IPS-15b (cell line): ENCODE measurements at regions not wholly inside any gene's neighbourhood (a gene's known extent, or its start where the extent isn't known, plus 50 kb on each side); places are given as distances from the start of the nearest gene placed in this dataset.

Experiments used
- H3K27me3 ChIP-seq: one replicate; pipeline ENCODE4 v1.6.1; 2013; ENCODE audit warnings: low read length; ENCODE audit not compliant: control insufficient read depth, insufficient read depth
- H3K36me3 ChIP-seq: one replicate; pipeline ENCODE4 v1.6.1; 2013; ENCODE audit warnings: low read length; ENCODE audit not compliant: control insufficient read depth, insufficient read depth
- H3K4me1 ChIP-seq: one replicate; pipeline ENCODE4 v1.6.1; 2013; ENCODE audit warnings: mild to moderate bottlenecking, low read length; ENCODE audit not compliant: control insufficient read depth, insufficient read depth
- H3K4me3 ChIP-seq: one replicate; pipeline ENCODE4 v1.5.1; 2013; ENCODE audit warnings: low read depth, low read length
- H3K9ac ChIP-seq: one replicate; pipeline ENCODE4 v1.6.1; 2013; ENCODE audit warnings: low read depth, mild to moderate bottlenecking, low read length
- H3K9me3 ChIP-seq: one replicate; pipeline ENCODE4 v1.6.1; 2013; ENCODE audit warnings: mild to moderate bottlenecking, low read length; ENCODE audit not compliant: control insufficient read depth, insufficient read depth

DNA sequence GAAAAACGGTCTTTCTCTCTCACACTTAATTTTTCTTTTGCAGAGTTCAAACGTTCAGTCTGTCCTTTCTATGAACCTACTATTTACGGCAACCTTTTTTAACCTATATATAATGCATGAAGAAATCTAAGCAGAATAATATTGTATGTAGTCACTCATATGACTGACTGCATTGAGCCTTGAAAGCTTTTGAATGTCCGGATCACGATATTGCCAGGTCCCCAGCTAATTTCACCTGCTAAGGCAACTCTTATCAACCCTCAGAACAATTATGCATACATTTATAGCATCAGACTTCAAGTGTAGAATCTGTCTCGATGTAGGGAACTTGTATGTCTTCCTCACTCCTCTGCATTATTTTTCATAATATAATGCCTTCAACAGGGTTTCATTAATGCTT is 1083.8 kb upstream of the KLHL29 start:
- Histone ChIP-seq H3K4me1 (no peaks in the 10 kb centered on the region), H3K4me3 (no peak overlapping the region), H3K9ac (no peak overlapping the region), H3K9me3 (no peaks in the 10 kb centered on the region), H3K27me3 (no peaks in the 10 kb centered on the region), H3K36me3 (no peaks in the 10 kb centered on the region)

DNA sequence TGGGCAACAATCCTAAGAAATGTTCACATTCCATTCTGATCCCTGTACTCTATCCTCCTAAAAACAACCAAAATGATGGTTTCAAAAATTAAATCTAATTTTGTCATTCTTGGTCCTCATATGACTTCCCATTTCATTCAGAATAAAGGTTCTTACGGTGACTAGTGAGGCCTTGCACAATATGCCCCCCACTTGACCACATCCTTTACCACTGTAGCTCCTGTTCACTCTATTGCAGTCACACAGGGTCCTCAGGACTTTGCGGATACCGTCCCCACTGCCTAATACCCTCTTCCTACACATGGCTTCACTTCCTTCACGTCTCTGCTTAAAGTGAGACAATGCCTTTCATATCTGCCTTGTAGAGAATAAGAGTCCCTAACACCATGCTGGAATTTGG is 1058.7 kb upstream of the KLHL29 start:
- Histone ChIP-seq H3K9ac (no peak overlapping the region), H3K9me3 (no peaks in the 10 kb centered on the region), H3K27me3 (no peaks in the 10 kb centered on the region), H3K4me3 (no peak overlapping the region), H3K36me3 (no peaks in the 10 kb centered on the region), H3K4me1 (no peaks in the 10 kb centered on the region)

GRCh38 chr2:22329211-22330154 is 1055.5 kb upstream of the KLHL29 start:
- Histone ChIP-seq H3K9ac (no peak overlapping the region), H3K36me3 (no peaks in the 10 kb centered on the region), H3K9me3 (no peaks in the 10 kb centered on the region), H3K27me3 (no peaks in the 10 kb centered on the region), H3K4me1 (no peaks in the 10 kb centered on the region), H3K4me3 (no peak overlapping the region)

GRCh38 chr2:22336414-22336813 is 1048.6 kb upstream of the KLHL29 start:
- Histone ChIP-seq H3K36me3 (no peaks in the 10 kb centered on the region), H3K9me3 (no peaks in the 10 kb centered on the region), H3K27me3 (no peaks in the 10 kb centered on the region), H3K9ac (no peak overlapping the region), H3K4me3 (no peak overlapping the region), H3K4me1 (no peaks in the 10 kb centered on the region)

DNA sequence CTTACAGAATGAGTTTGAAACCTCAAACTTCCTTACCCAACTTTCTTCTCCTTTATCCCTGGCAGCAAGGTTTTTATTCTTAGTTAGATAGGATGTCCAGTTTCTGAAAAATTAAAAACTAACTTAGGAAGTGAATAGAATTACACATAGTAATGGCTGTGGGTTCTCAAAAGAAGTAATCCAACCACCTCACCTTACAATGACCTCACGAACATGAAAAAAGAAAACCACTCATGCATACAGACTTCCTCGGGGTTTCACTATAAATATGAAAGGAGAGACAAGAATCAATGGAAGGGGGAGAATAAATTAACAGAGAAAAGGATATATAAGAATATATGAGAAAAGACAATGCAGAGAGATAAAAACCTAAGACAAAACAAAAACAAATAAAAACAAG is 1044.3 kb upstream of the KLHL29 start:
- Histone ChIP-seq H3K9ac (no peak overlapping the region), H3K27me3 (no peaks in the 10 kb centered on the region), H3K36me3 (no peaks in the 10 kb centered on the region), H3K9me3 (no peaks in the 10 kb centered on the region), H3K4me1 (no peaks in the 10 kb centered on the region), H3K4me3 (no peak overlapping the region)

DNA sequence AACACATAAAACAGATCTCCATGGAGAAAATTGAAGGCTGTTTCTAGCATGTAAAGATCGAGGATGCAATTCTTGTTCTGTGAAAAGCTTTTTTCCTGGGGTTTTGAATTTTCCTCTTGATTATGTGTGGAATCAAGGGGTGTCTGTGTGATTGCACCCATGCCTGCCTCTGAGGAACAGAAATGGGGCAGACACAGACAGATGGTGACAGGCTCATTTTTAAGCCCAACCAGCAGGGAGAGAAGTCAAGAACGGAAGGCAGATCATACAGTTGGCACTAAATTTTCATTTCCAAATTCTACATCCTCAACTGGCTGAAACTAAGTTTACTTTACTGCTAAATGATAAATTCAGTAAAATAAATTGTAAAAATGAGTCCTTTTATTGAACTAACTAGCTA is 1037.7 kb upstream of the KLHL29 start:
- H3K36me3 ChIP-seq, result no peaks in the 10 kb centered on the region
- H3K27me3 ChIP-seq, result no peaks in the 10 kb centered on the region
- no peak overlapping the region for H3K9ac ChIP-seq
- no peaks in the 10 kb centered on the region for H3K9me3 ChIP-seq
- H3K4me1 ChIP-seq, result no peaks in the 10 kb centered on the region
- H3K4me3 ChIP-seq, result no peak overlapping the region

DNA sequence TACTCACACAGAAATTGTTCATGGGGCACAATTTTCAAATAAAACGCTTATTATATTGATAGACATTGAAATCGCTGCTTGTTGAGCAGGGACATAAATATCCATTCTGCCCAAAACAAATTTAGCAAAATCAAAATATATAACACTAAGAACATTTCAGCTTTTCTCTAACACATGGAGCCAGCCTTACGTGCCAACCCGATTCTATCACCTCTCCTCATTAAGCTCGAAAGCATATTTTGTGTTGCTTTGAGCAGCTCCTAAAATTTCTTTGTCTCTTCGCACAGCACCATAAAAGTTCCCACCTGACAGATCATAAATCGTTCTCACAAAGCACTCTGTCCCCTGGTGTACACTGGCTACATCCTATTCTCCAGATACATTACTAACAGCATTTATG is 1034.4 kb upstream of the KLHL29 start:
- H3K4me1 ChIP-seq, result no peaks in the 10 kb centered on the region
- H3K9me3 ChIP-seq, result no peaks in the 10 kb centered on the region
- no peaks in the 10 kb centered on the region for H3K27me3 ChIP-seq
- H3K36me3 ChIP-seq, result no peaks in the 10 kb centered on the region
- H3K9ac ChIP-seq, result no peak overlapping the region
- no peak overlapping the region for H3K4me3 ChIP-seq

GRCh38 chr2:22355816-22356433 is 1029.1 kb upstream of the KLHL29 start:
- Histone ChIP-seq H3K4me3 (no peak overlapping the region), H3K36me3 (no peaks in the 10 kb centered on the region), H3K9me3 (no peaks in the 10 kb centered on the region), H3K9ac (no peak overlapping the region), H3K4me1 (peaks cover 3% of the 10 kb centered on the region), H3K27me3 (no peaks in the 10 kb centered on the region)

DNA sequence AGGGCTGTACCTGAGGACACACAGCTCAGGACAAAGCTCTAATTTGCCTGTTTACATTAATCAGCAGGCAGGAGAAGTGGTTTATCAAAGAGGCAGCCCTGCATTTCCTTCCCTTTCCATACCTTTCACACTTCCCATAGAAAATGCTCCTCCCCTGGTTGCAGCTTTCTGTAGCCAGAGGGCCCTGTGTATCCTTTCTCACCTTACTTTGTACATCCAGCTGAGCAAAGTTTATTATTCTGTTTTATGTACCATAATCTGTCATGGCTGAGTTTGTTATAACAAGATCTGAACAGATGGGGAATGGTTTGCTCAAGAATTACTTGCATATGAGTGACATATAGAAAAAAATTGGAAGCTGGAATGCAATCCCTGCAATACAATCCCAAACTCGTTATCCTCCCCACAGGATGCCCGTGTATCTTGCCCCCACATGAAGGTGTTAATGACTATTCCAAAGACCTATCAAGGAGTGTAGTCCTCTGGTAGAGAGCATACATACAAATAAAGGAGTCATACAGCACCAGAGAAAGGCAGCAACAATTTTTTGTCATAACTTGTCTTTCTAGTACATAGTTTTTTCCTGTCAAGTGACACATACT is 1025.8 kb upstream of the KLHL29 start:
- no peak overlapping the region for H3K4me3 ChIP-seq
- H3K9ac ChIP-seq, result no peak overlapping the region
- no peaks in the 10 kb centered on the region for H3K36me3 ChIP-seq
- peaks cover 3% of the 10 kb centered on the region for H3K4me1 ChIP-seq
- no peaks in the 10 kb centered on the region for H3K9me3 ChIP-seq
- no peaks in the 10 kb centered on the region for H3K27me3 ChIP-seq

GRCh38 chr2:22360735-22361374 is 1024.1 kb upstream of the KLHL29 start:
- H3K9me3 ChIP-seq, result no peaks in the 10 kb centered on the region
- H3K36me3 ChIP-seq, result no peaks in the 10 kb centered on the region
- no peak overlapping the region for H3K9ac ChIP-seq
- no peaks in the 10 kb centered on the region for H3K27me3 ChIP-seq
- peaks cover 3% of the 10 kb centered on the region for H3K4me1 ChIP-seq
- no peak overlapping the region for H3K4me3 ChIP-seq

- peaks cover 3% of the 10 kb centered on the region for H3K4me1 ChIP-seq
- H3K9me3 ChIP-seq, result no peaks in the 10 kb centered on the region
Measured at GRCh38 chr2:22361571-22361970, 1023.4 kb upstream of the KLHL29 start.

More at GRCh38 chr2:22361571-22361970, 1023.4 kb upstream of the KLHL29 start:
- Histone ChIP-seq H3K4me3 (no peak overlapping the region), H3K9ac (no peak overlapping the region), H3K27me3 (no peaks in the 10 kb centered on the region), H3K36me3 (no peaks in the 10 kb centered on the region)
